Panc1 (cell line): ENCODE measurements at regions not wholly inside any gene's neighbourhood (a gene's known extent, or its start where the extent isn't known, plus 50 kb on each side); places are given as distances from the start of the nearest gene placed in this dataset.

ENCODE experiments used
- ATAC-seq: fragments of 200-7000 bp; cut with Tn5 transposase; 2 replicates; pipeline ENCODE4 v1.9.1; 2020; ENCODE audit warnings: mild to moderate bottlenecking, moderate library complexity
- BruUV-seq: library from RNA; stranded (reverse); fragments of 400-500 nt; replicated peaks from 2 replicates; lab custom pipeline; 2021; lab: Mats Ljungman, UMichigan
- CTCF ChIA-PET: fragments of 300-600 bp; sonication (Branson Sonifier 250); formaldehyde crosslinking; loops from one replicate; lab custom pipeline; 2022; ENCODE audit warnings: antibody characterized with exemption; lab: Charles Lee
- POLR2A ChIA-PET: fragments of 300-600 bp; sonication (Branson Sonifier 250); formaldehyde crosslinking; loops from one replicate; lab custom pipeline; 2022; ENCODE audit warnings: antibody characterized with exemption; lab: Charles Lee
- DNase-seq: peaks from one replicate; pipeline ENCODE4 v3.0.0-alpha.2; 2010; ENCODE audit warnings: low read depth, low spot score
- H3K27ac ChIP-seq: 2 replicates; pipeline ENCODE4 v1.5.1; 2011; ENCODE audit warnings: mild to moderate bottlenecking, low read length, inconsistent platforms
- H3K27me3 ChIP-seq: fragments of 200-500 bp; sonication (Bioruptor generic); 2 replicates; pipeline ENCODE4 v1.6.0; 2014; ENCODE audit warnings: low read length, inconsistent platforms; ENCODE audit not compliant: control insufficient read depth, insufficient read depth
- H3K36me3 ChIP-seq: fragments of 200-500 bp; sonication (Bioruptor generic); 2 replicates; pipeline ENCODE4 v1.5.1; 2014; ENCODE audit warnings: inconsistent platforms, mild to moderate bottlenecking, low read length, moderate library complexity; ENCODE audit not compliant: control insufficient read depth, insufficient read depth
- H3K4me1 ChIP-seq: 2 replicates; pipeline ENCODE4 v1.5.1; 2011; ENCODE audit warnings: inconsistent platforms, mild to moderate bottlenecking, low read length, moderate library complexity; ENCODE audit not compliant: control insufficient read depth, insufficient read depth
- H3K4me3 ChIP-seq, 2 experiments: 2 replicates each; pipeline ENCODE4 v1.5.1; 2011 to 2012; ENCODE audit warnings: low read depth in 2 of 2, low read length in 2 of 2, mild to moderate bottlenecking in 2 of 2, inconsistent platforms in 1 of 2, moderate library complexity in 1 of 2
- H3K9me3 ChIP-seq: fragments of 200-500 bp; sonication (Bioruptor generic); 2 replicates; pipeline ENCODE4 v1.5.1; 2014; ENCODE audit warnings: low read depth, mild to moderate bottlenecking, inconsistent platforms, low read length, moderate library complexity; ENCODE audit not compliant: control insufficient read depth, insufficient read depth
- CTCF ChIP-seq: fragments of 450-650 bp; IDR thresholded peaks from 2 replicates; pipeline ENCODE4 v1.5.1; 2017; ENCODE audit warnings: mild to moderate bottlenecking
- POLR2AphosphoS5 ChIP-seq: IDR thresholded peaks from 2 replicates; pipeline ENCODE4 v1.6.1; 2012; ENCODE audit warnings: mild to moderate bottlenecking, low read depth, low read length, moderate library complexity
- SIN3A ChIP-seq: IDR thresholded peaks from 2 replicates; pipeline ENCODE4 v1.6.1; 2012; ENCODE audit warnings: low read depth, mild to moderate bottlenecking, low read length, moderate library complexity, borderline replicate concordance; ENCODE audit not compliant: insufficient read depth
- TCF7L2 ChIP-seq: IDR thresholded peaks from 2 replicates; pipeline ENCODE4 v1.6.1; 2011; ENCODE audit warnings: mild to moderate bottlenecking, low read depth, low read length, inconsistent platforms
- in situ Hi-C: cut with HindIII; loops from 2 replicates; pipeline ENCODE4 v1.10.0; 2016; ENCODE audit warnings: low sequenced_read_pairs, low pct_unique_long_range_greater_than_20kb
- intact Hi-C: fragments of 100-400 bp; cut with micrococcal nuclease; formaldehyde crosslinking; loops from one replicate; pipeline ENCODE4 v1.10.0; 2022; ENCODE audit not compliant: unreplicated experiment
- TF ChIP-seq, protein P1 (sequence below), 2 experiments: IDR thresholded peaks; 2 replicates each; pipeline ENCODE4 v1.6.1; 2011 to 2012; ENCODE audit warnings: low read depth in 2 of 2, control low read depth in 1 of 2, low read length in 1 of 2, mild to moderate bottlenecking in 1 of 2, moderate library complexity in 1 of 2; ENCODE audit not compliant: insufficient read depth in 1 of 2

GRCh38 chr12:114743289-114743688 lies 59.3 kb upstream of the TBX3 start:
- ATAC-seq, result no peak
- DNase-seq, result no peak
- Histone ChIP-seq H3K36me3 (no peaks in the 10 kb centered on the region), H3K4me3 (no peak overlapping the region), H3K9me3 (no peaks in the 10 kb centered on the region), H3K27ac (no peak overlapping the region), H3K27me3 (no peaks in the 10 kb centered on the region), H3K4me1 (no peaks in the 10 kb centered on the region)
- intact Hi-C loops (no loop called here), in situ Hi-C loops (no loop called here)
- ChIA-PET CTCF (no interaction called here), POLR2A (no interaction called here)
- TF ChIP-seq POLR2AphosphoS5, result no peak
- TF ChIP-seq, protein P1, sequence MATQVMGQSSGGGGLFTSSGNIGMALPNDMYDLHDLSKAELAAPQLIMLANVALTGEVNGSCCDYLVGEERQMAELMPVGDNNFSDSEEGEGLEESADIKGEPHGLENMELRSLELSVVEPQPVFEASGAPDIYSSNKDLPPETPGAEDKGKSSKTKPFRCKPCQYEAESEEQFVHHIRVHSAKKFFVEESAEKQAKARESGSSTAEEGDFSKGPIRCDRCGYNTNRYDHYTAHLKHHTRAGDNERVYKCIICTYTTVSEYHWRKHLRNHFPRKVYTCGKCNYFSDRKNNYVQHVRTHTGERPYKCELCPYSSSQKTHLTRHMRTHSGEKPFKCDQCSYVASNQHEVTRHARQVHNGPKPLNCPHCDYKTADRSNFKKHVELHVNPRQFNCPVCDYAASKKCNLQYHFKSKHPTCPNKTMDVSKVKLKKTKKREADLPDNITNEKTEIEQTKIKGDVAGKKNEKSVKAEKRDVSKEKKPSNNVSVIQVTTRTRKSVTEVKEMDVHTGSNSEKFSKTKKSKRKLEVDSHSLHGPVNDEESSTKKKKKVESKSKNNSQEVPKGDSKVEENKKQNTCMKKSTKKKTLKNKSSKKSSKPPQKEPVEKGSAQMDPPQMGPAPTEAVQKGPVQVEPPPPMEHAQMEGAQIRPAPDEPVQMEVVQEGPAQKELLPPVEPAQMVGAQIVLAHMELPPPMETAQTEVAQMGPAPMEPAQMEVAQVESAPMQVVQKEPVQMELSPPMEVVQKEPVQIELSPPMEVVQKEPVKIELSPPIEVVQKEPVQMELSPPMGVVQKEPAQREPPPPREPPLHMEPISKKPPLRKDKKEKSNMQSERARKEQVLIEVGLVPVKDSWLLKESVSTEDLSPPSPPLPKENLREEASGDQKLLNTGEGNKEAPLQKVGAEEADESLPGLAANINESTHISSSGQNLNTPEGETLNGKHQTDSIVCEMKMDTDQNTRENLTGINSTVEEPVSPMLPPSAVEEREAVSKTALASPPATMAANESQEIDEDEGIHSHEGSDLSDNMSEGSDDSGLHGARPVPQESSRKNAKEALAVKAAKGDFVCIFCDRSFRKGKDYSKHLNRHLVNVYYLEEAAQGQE (IDR thresholded peaks at IDR 0.05; ENCODE audit: insufficient read depth in 1 of 2, low read depth in 2 of 2, low read length in 1 of 2), result no peak
- no peak for TF ChIP-seq TCF7L2
- TF ChIP-seq CTCF, result no peak
- no peak for TF ChIP-seq SIN3A
- BruUV-seq, result no TSS peak

DNA sequence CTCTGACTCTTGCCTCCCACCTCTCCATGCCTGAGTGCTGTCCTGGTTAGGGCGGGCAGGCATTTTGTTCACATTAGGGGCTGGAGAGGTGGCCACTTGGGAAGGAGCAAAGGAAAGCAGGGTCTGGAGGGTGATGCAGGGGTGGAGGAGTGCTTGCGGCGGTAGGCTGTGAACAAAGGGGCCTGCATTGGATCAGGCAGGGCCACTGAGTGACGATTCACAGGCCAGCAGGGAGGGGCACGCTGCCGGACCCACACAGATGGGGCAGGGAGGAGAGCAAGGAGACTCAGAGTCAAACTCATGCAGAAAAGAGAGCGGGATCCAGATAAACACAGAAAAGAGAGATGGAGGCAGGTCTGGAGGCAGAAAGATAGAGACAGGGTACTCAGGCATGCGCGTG lies 58.4 kb upstream of the TBX3 start:
- no TSS peak for BruUV-seq
- no peak for ATAC-seq
- Histone ChIP-seq H3K27ac (no peak overlapping the region), H3K9me3 (no peaks in the 10 kb centered on the region), H3K27me3 (no peaks in the 10 kb centered on the region), H3K36me3 (no peaks in the 10 kb centered on the region), H3K4me3 (no peak overlapping the region), H3K4me1 (no peaks in the 10 kb centered on the region)
- intact Hi-C loops, result no loop called here
- no peak for DNase-seq
- in situ Hi-C loops, result no loop called here
- ChIA-PET CTCF (no interaction called here), POLR2A (no interaction called here)
- TF ChIP-seq CTCF (no peak), POLR2AphosphoS5 (no peak), SIN3A (no peak), TCF7L2 (no peak)

GRCh38 chr12:114741940-114742339 lies 58.0 kb upstream of the TBX3 start:
- BruUV-seq, result no TSS peak
- no peak for ATAC-seq
- ChIA-PET POLR2A (no interaction called here), CTCF (no interaction called here)
- intact Hi-C loops (no loop called here), in situ Hi-C loops (no loop called here)
- H3K27ac ChIP-seq, result no peak overlapping the region
- no peak overlapping the region for H3K4me3 ChIP-seq
- DNase-seq, result no peak
- no peaks in the 10 kb centered on the region for H3K27me3 ChIP-seq
- H3K9me3 ChIP-seq, result no peaks in the 10 kb centered on the region
- no peak for TF ChIP-seq POLR2AphosphoS5
- no peak for TF ChIP-seq SIN3A
- no peak for TF ChIP-seq TCF7L2
- TF ChIP-seq, protein P1 (IDR thresholded peaks at IDR 0.05; ENCODE audit: insufficient read depth in 1 of 2, low read depth in 2 of 2, low read length in 1 of 2), result no peak
- TF ChIP-seq CTCF, result no peak
- no peaks in the 10 kb centered on the region for H3K4me1 ChIP-seq
- H3K36me3 ChIP-seq, result no peaks in the 10 kb centered on the region
